Liver (tissue), 8 donors: ENCODE measurements at regions not wholly inside any gene's neighbourhood (a gene's known extent, or its start where the extent isn't known, plus 50 kb on each side); places are given as distances from the start of the nearest gene placed in this dataset.

Source experiments
- DNase-seq: peaks from one replicate; pipeline ENCODE4 v3.0.0-alpha.2; 2017; ENCODE audit warnings: low spot score
- H3K27ac ChIP-seq, 2 donors: one replicate each; pipeline ENCODE4 v1.7.0; 2013; ENCODE audit warnings: inconsistent platforms in 2 of 2, low read length in 2 of 2, control low read depth in 1 of 2, low read depth in 1 of 2, mild to moderate bottlenecking in 1 of 2
- H3K27me3 ChIP-seq, 4 donors: one replicate each; pipeline versions ENCODE4 v1.6.1 to v1.7.0; 2013; ENCODE audit warnings: low read length in 3 of 4, inconsistent platforms in 1 of 4, mild to moderate bottlenecking in 1 of 4, moderate library complexity in 1 of 4; ENCODE audit not compliant: control insufficient read depth in 4 of 4, insufficient read depth in 4 of 4
- H3K36me3 ChIP-seq, 4 donors: one replicate each; pipeline versions ENCODE4 v1.6.1 to v1.7.0; 2013; ENCODE audit warnings: low read length in 3 of 4, mild to moderate bottlenecking in 3 of 4, low read depth in 1 of 4, moderate library complexity in 1 of 4; ENCODE audit not compliant: control insufficient read depth in 4 of 4, insufficient read depth in 3 of 4
- H3K4me1 ChIP-seq, 4 donors: one replicate each; pipeline versions ENCODE4 v1.6.1 to v1.7.0; 2013; ENCODE audit warnings: low read length in 3 of 4, mild to moderate bottlenecking in 3 of 4, moderate library complexity in 1 of 4; ENCODE audit not compliant: control insufficient read depth in 4 of 4, insufficient read depth in 4 of 4
- H3K4me3 ChIP-seq, 3 donors: one replicate each; pipeline versions ENCODE4 v1.6.1 to v1.7.0; 2013; ENCODE audit warnings: low read length in 3 of 3, control low read depth in 1 of 3, low read depth in 1 of 3, mild to moderate bottlenecking in 1 of 3
- H3K9ac ChIP-seq, 2 donors: one replicate each; pipeline ENCODE4 v1.7.0; 2013; ENCODE audit warnings: low read length in 2 of 2, mild to moderate bottlenecking in 2 of 2, moderate library complexity in 2 of 2, control low read depth in 1 of 2, low read depth in 1 of 2
- H3K9me3 ChIP-seq, 4 donors: one replicate each; pipeline versions ENCODE4 v1.6.1 to v1.7.0; 2013; ENCODE audit warnings: low read length in 3 of 4; ENCODE audit not compliant: control insufficient read depth in 4 of 4
- EGR1 ChIP-seq, 2 donors: IDR thresholded peaks; 2 replicates each; pipeline ENCODE4 v1.6.1; 2016 to 2018; ENCODE audit warnings: antibody characterized with exemption in 2 of 2, low read depth in 2 of 2
- FOXA1 ChIP-seq: IDR thresholded peaks from 2 replicates; pipeline ENCODE4 v1.6.1; 2016; ENCODE audit warnings: antibody characterized with exemption
- FOXA2 ChIP-seq: IDR thresholded peaks from 2 replicates; pipeline ENCODE4 v1.6.1; 2016; ENCODE audit warnings: antibody characterized with exemption
- GABPA ChIP-seq, 2 donors: IDR thresholded peaks in 1 of 2; conservative IDR thresholded peaks in 1 of 2; 2 replicates each; pipeline ENCODE4 v1.6.1; 2016; ENCODE audit warnings: antibody characterized with exemption in 2 of 2, mild to moderate bottlenecking in 1 of 2, moderate library complexity in 1 of 2
- HNF4A ChIP-seq, 2 donors: conservative IDR thresholded peaks; 2 replicates each; pipeline ENCODE4 v1.6.1; 2016; ENCODE audit warnings: antibody characterized with exemption in 2 of 2, mild to moderate bottlenecking in 2 of 2
- HNF4G ChIP-seq: IDR thresholded peaks from 2 replicates; pipeline ENCODE4 v1.6.1; 2016; ENCODE audit warnings: antibody characterized with exemption
- JUND ChIP-seq, 2 donors: IDR thresholded peaks; 2 replicates each; pipeline ENCODE4 v1.6.1; 2016; ENCODE audit warnings: antibody characterized with exemption in 2 of 2
- NR2F2 ChIP-seq: IDR thresholded peaks from 2 replicates; pipeline ENCODE4 v1.6.1; 2016; ENCODE audit warnings: antibody characterized with exemption
- RAD21 ChIP-seq, 2 donors: IDR thresholded peaks; 2 replicates each; pipeline ENCODE4 v1.6.1; 2016; ENCODE audit warnings: antibody characterized with exemption in 2 of 2, mild to moderate bottlenecking in 2 of 2
- REST ChIP-seq: IDR thresholded peaks from 2 replicates; pipeline ENCODE4 v1.6.1; 2016; ENCODE audit warnings: antibody characterized with exemption, mild to moderate bottlenecking
- RXRA ChIP-seq, 2 donors: IDR thresholded peaks; 2 replicates each; pipeline ENCODE4 v1.6.1; 2017 to 2018; ENCODE audit warnings: antibody characterized with exemption in 2 of 2, mild to moderate bottlenecking in 1 of 2
- SP1 ChIP-seq: IDR thresholded peaks from 2 replicates; pipeline ENCODE4 v1.6.1; 2018; ENCODE audit warnings: antibody characterized with exemption, mild to moderate bottlenecking
- YY1 ChIP-seq: IDR thresholded peaks from 2 replicates; pipeline ENCODE4 v1.6.1; 2016; ENCODE audit warnings: antibody characterized with exemption, mild to moderate bottlenecking
- WGBS: extraction: QIAGEN DNeasy Blood & Tissue Kit; methylation state at CpG from one replicate; pipeline ENCODE4 v1.1.7; 2013; 5-methylcytosine and 5-hydroxymethylcytosine counted together
- TF ChIP-seq, protein P1 (sequence below): fragments of 150-350 bp; IDR thresholded peaks from 2 replicates; pipeline ENCODE4 v1.5.1; 2017; ENCODE audit warnings: improper control_type of control experiment, low read depth, low read length; ENCODE audit not compliant: missing input control
- TF ChIP-seq, protein P2 (sequence below): IDR thresholded peaks from 2 replicates; pipeline ENCODE4 v1.6.1; 2016; ENCODE audit warnings: antibody characterized with exemption
- TF ChIP-seq, protein P3 (sequence below): IDR thresholded peaks from 2 replicates; pipeline ENCODE4 v1.6.1; 2016; ENCODE audit warnings: antibody characterized with exemption
- donor health status: healthy.
- donor health status: healthy.
- donor health status: healthy.
- donor health status: healthy.
- donor health status: healthy.

DNA sequence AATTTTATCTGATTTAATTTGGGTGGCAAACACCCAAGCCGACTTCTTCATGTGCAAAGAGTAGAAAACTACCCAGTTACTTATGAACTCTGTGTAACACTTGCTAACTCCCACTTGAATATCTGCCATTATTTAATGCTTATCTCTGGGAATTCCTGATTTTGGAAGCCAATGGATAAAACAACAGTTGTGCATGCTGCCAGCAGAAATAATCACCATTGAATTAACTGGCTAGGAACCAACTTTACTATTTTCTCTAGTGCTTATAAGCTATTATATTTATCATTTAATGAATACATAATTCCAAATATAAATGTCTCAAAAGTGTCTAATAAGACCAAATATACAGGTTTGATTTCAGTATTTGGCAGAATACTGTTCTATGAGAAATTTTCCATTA, 85.7 kb downstream of the IZUMO3 start:
- no peaks in the 10 kb centered on the region for H3K4me1 ChIP-seq
- H3K27me3 ChIP-seq = no peaks in the 10 kb centered on the region
- H3K36me3 ChIP-seq = no peaks in the 10 kb centered on the region
- H3K9ac ChIP-seq = no peak overlapping the region
- no peak overlapping the region for H3K4me3 ChIP-seq
- WGBS = 76% methylated on average over 1 of the region's 1 CpG
- H3K27ac ChIP-seq = no peak overlapping the region
- no peak for DNase-seq
- no peaks in the 10 kb centered on the region for H3K9me3 ChIP-seq
- TF ChIP-seq HNF4G (no peak), EGR1 (IDR thresholded peaks at IDR 0.05; ENCODE audit: low read depth in 2 of 2) (no peak), NR2F2 (no peak)
- TF ChIP-seq, protein P1, sequence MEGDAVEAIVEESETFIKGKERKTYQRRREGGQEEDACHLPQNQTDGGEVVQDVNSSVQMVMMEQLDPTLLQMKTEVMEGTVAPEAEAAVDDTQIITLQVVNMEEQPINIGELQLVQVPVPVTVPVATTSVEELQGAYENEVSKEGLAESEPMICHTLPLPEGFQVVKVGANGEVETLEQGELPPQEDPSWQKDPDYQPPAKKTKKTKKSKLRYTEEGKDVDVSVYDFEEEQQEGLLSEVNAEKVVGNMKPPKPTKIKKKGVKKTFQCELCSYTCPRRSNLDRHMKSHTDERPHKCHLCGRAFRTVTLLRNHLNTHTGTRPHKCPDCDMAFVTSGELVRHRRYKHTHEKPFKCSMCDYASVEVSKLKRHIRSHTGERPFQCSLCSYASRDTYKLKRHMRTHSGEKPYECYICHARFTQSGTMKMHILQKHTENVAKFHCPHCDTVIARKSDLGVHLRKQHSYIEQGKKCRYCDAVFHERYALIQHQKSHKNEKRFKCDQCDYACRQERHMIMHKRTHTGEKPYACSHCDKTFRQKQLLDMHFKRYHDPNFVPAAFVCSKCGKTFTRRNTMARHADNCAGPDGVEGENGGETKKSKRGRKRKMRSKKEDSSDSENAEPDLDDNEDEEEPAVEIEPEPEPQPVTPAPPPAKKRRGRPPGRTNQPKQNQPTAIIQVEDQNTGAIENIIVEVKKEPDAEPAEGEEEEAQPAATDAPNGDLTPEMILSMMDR = no peak
- TF ChIP-seq, protein P2, sequence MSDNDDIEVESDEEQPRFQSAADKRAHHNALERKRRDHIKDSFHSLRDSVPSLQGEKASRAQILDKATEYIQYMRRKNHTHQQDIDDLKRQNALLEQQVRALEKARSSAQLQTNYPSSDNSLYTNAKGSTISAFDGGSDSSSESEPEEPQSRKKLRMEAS = no peak

DNA sequence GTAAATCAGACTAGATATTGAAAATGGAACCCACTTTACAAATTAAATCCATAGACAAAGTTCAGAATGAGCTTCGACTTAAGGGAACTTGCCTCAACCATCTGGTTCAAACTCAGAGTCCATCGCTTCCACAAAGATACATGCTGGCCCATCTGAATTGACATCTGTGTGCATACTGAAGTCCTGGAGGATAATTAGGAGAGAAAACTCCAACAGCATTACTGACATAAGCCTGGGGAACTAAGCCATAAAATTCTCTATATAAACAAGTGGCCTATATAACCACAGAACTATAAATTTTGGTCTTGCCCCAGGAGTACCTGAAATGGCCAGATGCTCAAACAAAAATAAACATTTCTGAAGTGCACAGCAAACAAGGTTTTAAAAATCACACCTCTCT, 94.4 kb downstream of the IZUMO3 start:
- Histone ChIP-seq H3K27me3 (no peaks in the 10 kb centered on the region), H3K9me3 (no peaks in the 10 kb centered on the region), H3K36me3 (no peaks in the 10 kb centered on the region), H3K4me1 (no peaks in the 10 kb centered on the region), H3K4me3 (no peak overlapping the region), H3K27ac (no peak overlapping the region), H3K9ac (no peak overlapping the region)
- 73% methylated on average over 2 of the region's 2 CpGs for WGBS
- no peak for DNase-seq
- TF ChIP-seq HNF4G (no peak), FOXA2 (no peak), HNF4A (conservative IDR thresholded peaks at IDR 0.05) (no peak), GABPA (IDR thresholded peaks at IDR 0.05 in 1 of 2, conservative IDR thresholded peaks at IDR 0.05 in 1 of 2) (no peak), RXRA (IDR thresholded peaks at IDR 0.05) (no peak), JUND (IDR thresholded peaks at IDR 0.05) (no peak), EGR1 (IDR thresholded peaks at IDR 0.05; ENCODE audit: low read depth in 2 of 2) (no peak), SP1 (no peak), YY1 (no peak), RAD21 (IDR thresholded peaks at IDR 0.05) (no peak), REST (no peak), FOXA1 (no peak), NR2F2 (no peak)
- TF ChIP-seq, protein P3, sequence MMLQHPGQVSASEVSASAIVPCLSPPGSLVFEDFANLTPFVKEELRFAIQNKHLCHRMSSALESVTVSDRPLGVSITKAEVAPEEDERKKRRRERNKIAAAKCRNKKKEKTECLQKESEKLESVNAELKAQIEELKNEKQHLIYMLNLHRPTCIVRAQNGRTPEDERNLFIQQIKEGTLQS = no peak
- TF ChIP-seq, protein P1 = no peak
